Stimulated activated memory B cell treated with anti-CD40 and anti-IgM and Interleukin-4, amounts not matched to agents 10 μg/mL and 1 μg/mL and 100 μg/mL, for 72 hours (primary cell): ENCODE measurements at regions not wholly inside any gene's neighbourhood (a gene's known extent, or its start where the extent isn't known, plus 50 kb on each side); places are given as distances from the start of the nearest gene placed in this dataset.

Experiments
- ATAC-seq: fragments of 150-1000 bp; cut with Tn5 transposase; 2 replicates; pipeline ENCODE4 v1.10.0; 2021
- H3K27ac Mint-ChIP-seq: one replicate; pipeline ENCODE4 v1.8.0; 2022; ENCODE audit warnings: mild to moderate bottlenecking, mixed read lengths
- H3K27me3 Mint-ChIP-seq: one replicate; pipeline ENCODE4 v1.8.0; 2022; ENCODE audit warnings: mixed read lengths
- H3K36me3 Mint-ChIP-seq: one replicate; pipeline ENCODE4 v1.8.0; 2022; ENCODE audit warnings: mixed read lengths
- H3K4me1 Mint-ChIP-seq: one replicate; pipeline ENCODE4 v1.8.0; 2022; ENCODE audit warnings: mixed read lengths
- H3K4me3 Mint-ChIP-seq: one replicate; pipeline ENCODE4 v1.8.0; 2022; ENCODE audit warnings: mild to moderate bottlenecking, moderate library complexity, mixed read lengths
- H3K9me3 Mint-ChIP-seq: one replicate; pipeline ENCODE4 v1.8.0; 2022; ENCODE audit warnings: mixed read lengths

DNA sequence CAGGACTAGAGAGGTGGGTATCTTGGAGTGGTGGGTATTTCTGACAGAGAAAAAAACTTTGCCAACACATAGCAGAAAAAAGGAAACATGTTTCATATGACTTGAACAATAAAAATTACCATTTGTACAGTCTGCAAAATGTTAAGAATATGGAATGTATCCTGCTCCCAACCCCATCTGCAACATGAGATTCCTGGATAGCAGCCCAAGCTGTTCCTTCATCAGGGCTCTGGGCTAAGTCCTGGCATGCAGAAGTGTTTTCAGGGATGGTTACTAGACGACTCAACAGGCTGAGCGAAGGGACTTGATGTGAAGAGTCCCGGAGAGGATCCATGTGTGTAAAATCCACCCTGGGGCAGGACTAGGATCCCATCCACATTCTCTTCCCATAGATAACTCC is 121.0 kb upstream of the IRX3 start:
- Mint-ChIP-seq H3K4me1 (no peaks in the 10 kb centered on the region), H3K36me3 (no peaks in the 10 kb centered on the region), H3K27me3 (no peaks in the 10 kb centered on the region), H3K27ac (no peak overlapping the region), H3K9me3 (peaks cover 8% of the 10 kb centered on the region), H3K4me3 (no peak overlapping the region)
- ATAC-seq: no peak

DNA sequence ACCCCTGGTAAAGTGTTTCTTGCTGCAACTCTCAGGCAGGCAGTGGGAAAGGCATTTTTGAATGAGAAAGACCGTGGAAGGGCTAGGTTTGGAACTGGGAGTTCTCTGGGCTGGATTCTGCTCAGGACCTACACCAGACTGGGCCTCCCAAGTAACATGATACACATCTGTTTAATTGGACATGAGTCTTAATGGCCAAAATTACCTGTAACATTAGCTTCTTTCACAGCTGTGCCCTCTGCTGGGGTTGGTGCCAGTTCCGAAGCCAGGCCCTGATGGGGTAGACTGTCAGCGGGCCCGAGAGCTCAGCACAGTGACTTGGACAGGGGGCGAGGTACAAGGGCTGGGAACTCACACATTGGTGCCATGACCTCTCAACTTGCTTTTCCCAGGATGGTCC is 118.9 kb upstream of the IRX3 start:
- H3K9me3 Mint-ChIP-seq: peaks cover 11% of the 10 kb centered on the region
- H3K36me3 Mint-ChIP-seq: no peaks in the 10 kb centered on the region
- no peaks in the 10 kb centered on the region for H3K4me1 Mint-ChIP-seq
- no peak overlapping the region for H3K27ac Mint-ChIP-seq
- H3K27me3 Mint-ChIP-seq: no peaks in the 10 kb centered on the region
- no peak overlapping the region for H3K4me3 Mint-ChIP-seq
- no peak for ATAC-seq

DNA sequence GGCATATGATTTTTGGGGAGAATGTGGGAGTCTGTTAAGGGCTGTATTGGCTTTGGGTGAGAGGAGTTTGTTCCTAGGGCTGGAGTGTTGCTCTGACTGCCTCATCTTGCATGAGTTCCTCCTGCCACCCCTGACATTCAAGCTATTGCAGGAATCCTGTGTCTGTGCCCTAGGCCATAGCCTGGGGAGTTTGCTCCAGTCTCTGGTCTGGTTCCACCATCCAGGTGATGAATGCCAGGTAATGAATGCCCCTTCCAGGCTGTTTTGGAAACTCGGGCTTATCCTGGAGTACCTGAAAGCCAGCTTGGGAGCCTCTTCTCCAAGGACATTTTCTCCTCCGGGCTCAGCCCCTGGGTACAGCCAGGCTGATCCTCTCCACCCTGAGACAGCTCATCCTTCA is 117.0 kb upstream of the IRX3 start:
- H3K4me1 Mint-ChIP-seq: no peaks in the 10 kb centered on the region
- no peaks in the 10 kb centered on the region for H3K27me3 Mint-ChIP-seq
- H3K4me3 Mint-ChIP-seq: no peak overlapping the region
- no peak for ATAC-seq
- peaks cover 14% of the 10 kb centered on the region for H3K9me3 Mint-ChIP-seq
- H3K27ac Mint-ChIP-seq: no peak overlapping the region
- no peaks in the 10 kb centered on the region for H3K36me3 Mint-ChIP-seq

DNA sequence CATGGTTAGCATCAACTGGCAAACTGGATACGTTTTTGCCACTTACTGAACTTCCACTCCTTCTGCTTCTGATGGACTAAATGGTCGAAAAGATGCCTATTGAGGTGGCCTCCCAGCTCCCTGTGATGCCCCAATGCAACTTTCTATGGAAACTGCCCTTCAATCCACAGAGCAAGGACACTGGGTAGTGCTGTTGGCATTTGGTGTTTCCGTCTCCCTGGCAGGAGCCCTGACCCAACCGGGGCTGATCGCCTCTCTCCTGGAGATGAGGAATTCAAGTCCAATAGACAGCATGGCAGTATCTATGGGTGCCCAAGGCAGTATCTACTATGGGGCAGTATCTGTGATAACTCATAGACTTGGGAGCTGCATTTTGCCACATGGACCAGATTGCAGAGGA is 116.3 kb upstream of the IRX3 start:
- Mint-ChIP-seq H3K36me3 (no peaks in the 10 kb centered on the region), H3K4me3 (no peak overlapping the region), H3K27me3 (peaks cover 5% of the 10 kb centered on the region), H3K9me3 (peaks cover 11% of the 10 kb centered on the region), H3K4me1 (no peaks in the 10 kb centered on the region), H3K27ac (no peak overlapping the region)
- ATAC-seq: no peak

DNA sequence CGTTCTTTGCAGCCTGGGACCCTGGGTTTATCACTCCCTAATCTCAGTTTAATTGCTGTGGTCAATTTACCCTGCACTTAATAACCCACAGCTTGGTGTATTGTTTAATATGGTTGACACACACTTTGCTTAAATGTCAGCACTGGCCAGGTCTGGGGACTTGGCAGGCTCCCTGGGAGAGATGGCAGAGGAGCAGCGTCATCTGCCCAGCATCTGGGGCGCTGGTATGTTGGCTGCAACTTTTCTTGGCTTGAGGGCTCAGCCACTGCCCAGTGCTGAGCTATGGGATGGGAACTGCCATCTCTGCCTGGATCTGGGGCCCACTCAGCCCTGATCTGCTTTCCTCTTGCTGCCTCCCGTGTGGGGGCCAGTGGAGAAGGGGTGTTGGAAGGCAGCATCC is 115.7 kb upstream of the IRX3 start:
- Mint-ChIP-seq H3K36me3 (no peaks in the 10 kb centered on the region), H3K27me3 (peaks cover 11% of the 10 kb centered on the region), H3K4me1 (no peaks in the 10 kb centered on the region), H3K27ac (no peak overlapping the region), H3K4me3 (no peak overlapping the region), H3K9me3 (peaks cover 11% of the 10 kb centered on the region)
- no peak for ATAC-seq

DNA sequence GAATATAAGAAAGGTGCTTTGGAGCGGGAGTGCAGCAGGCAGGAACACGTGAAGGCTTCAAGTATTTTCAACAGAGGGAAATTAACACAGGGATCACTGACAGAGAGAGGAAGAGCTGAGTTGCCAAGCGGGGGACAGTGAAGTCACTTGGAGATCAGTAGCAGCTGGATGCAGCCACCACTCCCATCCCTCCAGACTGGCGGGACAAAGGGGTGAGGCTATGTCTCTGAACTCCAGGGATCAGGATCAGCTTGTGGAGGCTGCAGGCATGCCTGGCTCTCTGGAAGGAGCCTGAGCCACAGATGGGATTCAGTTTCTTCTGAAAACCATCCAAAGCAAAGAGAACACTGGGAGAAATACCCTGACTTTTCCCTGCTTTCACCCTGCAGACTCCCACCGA is 113.7 kb upstream of the IRX3 start:
- H3K27me3 Mint-ChIP-seq: peaks cover 20% of the 10 kb centered on the region
- no peaks in the 10 kb centered on the region for H3K4me1 Mint-ChIP-seq
- no peak overlapping the region for H3K4me3 Mint-ChIP-seq
- no peaks in the 10 kb centered on the region for H3K36me3 Mint-ChIP-seq
- H3K27ac Mint-ChIP-seq: no peak overlapping the region
- H3K9me3 Mint-ChIP-seq: peaks cover 11% of the 10 kb centered on the region
- no peak for ATAC-seq

- no peak for ATAC-seq
- Mint-ChIP-seq H3K27ac (no peak overlapping the region), H3K27me3 (peaks cover 20% of the 10 kb centered on the region)
These were observed 112.4 kb upstream of the IRX3 start for GRCh38 chr16:54398986-54399385.

DNA sequence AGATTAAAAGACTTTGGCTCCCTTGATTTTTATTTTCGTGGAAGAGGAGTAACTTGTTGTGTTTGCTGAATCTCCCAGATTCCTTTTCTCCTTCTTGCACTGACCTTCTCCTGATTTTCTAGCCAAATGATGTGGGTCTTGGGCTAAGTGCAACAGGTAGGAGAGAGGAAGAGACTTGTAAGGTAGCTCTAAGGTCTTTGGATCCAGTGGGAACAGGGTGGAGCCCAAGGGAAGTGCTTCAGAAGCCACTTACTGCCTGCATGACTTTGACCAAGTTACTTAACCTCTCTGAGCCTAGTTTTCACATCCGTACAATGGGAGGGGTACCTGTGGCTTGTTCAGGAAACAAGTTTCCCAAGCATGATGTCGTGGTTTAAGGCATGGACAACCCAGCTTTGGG is 111.3 kb upstream of the IRX3 start:
- H3K9me3 Mint-ChIP-seq: peaks cover 12% of the 10 kb centered on the region
- no peaks in the 10 kb centered on the region for H3K4me1 Mint-ChIP-seq
- no peak for ATAC-seq
- H3K4me3 Mint-ChIP-seq: no peak overlapping the region
- H3K36me3 Mint-ChIP-seq: no peaks in the 10 kb centered on the region
- no peak overlapping the region for H3K27ac Mint-ChIP-seq
- H3K27me3 Mint-ChIP-seq: peaks cover 20% of the 10 kb centered on the region

More at GRCh38 chr16:54398986-54399385, 112.4 kb upstream of the IRX3 start:
- no peaks in the 10 kb centered on the region for H3K36me3 Mint-ChIP-seq
- peaks cover 12% of the 10 kb centered on the region for H3K9me3 Mint-ChIP-seq
- no peaks in the 10 kb centered on the region for H3K4me1 Mint-ChIP-seq
- no peak overlapping the region for H3K4me3 Mint-ChIP-seq

GRCh38 chr16:54397190-54397835 is 110.7 kb upstream of the IRX3 start:
- no peak for ATAC-seq

GRCh38 chr16:54389836-54390494 is 103.4 kb upstream of the IRX3 start:
- ATAC-seq: no peak
- Mint-ChIP-seq H3K9me3 (no peaks in the 10 kb centered on the region), H3K36me3 (no peaks in the 10 kb centered on the region), H3K4me1 (no peaks in the 10 kb centered on the region), H3K27ac (no peak overlapping the region), H3K4me3 (no peak overlapping the region), H3K27me3 (no peaks in the 10 kb centered on the region)

More at GRCh38 chr16:54397190-54397835, 110.7 kb upstream of the IRX3 start:
- Mint-ChIP-seq H3K36me3 (no peaks in the 10 kb centered on the region), H3K4me3 (no peak overlapping the region), H3K27me3 (peaks cover 20% of the 10 kb centered on the region), H3K9me3 (peaks cover 12% of the 10 kb centered on the region), H3K27ac (no peak overlapping the region), H3K4me1 (no peaks in the 10 kb centered on the region)

DNA sequence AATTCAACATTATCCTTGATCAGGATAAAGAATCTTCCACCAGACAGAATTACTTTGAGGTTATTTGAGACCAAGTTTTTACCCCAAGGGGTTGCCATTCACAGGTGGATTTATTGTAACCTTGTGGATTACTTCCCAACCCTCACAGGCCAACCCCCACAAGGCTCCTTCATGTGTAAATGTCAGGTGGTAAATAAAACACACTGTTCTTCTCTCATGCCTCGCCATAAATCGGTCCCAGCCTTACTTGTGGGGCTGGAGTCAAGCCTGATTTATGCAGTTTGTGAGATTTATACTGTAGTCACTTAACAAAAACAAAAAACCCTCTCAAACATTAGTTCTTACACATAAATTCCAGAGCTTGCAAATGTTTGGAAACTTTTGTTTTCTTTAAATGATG is 98.6 kb upstream of the IRX3 start:
- H3K36me3 Mint-ChIP-seq: no peaks in the 10 kb centered on the region
- no peaks in the 10 kb centered on the region for H3K4me1 Mint-ChIP-seq
- no peaks in the 10 kb centered on the region for H3K27me3 Mint-ChIP-seq
- H3K4me3 Mint-ChIP-seq: no peak overlapping the region
- no peak for ATAC-seq
- peaks cover 16% of the 10 kb centered on the region for H3K9me3 Mint-ChIP-seq
- no peak overlapping the region for H3K27ac Mint-ChIP-seq

GRCh38 chr16:54381601-54382313 is 95.2 kb upstream of the IRX3 start:
- no peak overlapping the region for H3K4me3 Mint-ChIP-seq
- no peak for ATAC-seq
- H3K36me3 Mint-ChIP-seq: no peaks in the 10 kb centered on the region
- no peak overlapping the region for H3K27ac Mint-ChIP-seq
- H3K4me1 Mint-ChIP-seq: no peaks in the 10 kb centered on the region
- H3K9me3 Mint-ChIP-seq: peaks cover 35% of the 10 kb centered on the region
- H3K27me3 Mint-ChIP-seq: no peaks in the 10 kb centered on the region

- Mint-ChIP-seq H3K4me3 (no peak overlapping the region), H3K9me3 (peaks cover 19% of the 10 kb centered on the region), H3K27me3 (peaks cover 36% of the 10 kb centered on the region), H3K36me3 (no peaks in the 10 kb centered on the region), H3K4me1 (peaks cover 7% of the 10 kb centered on the region), H3K27ac (no peak overlapping the region)
- ATAC-seq: no peak
These were observed 88.5 kb upstream of the IRX3 start for GRCh38 chr16:54375071-54375470.

DNA sequence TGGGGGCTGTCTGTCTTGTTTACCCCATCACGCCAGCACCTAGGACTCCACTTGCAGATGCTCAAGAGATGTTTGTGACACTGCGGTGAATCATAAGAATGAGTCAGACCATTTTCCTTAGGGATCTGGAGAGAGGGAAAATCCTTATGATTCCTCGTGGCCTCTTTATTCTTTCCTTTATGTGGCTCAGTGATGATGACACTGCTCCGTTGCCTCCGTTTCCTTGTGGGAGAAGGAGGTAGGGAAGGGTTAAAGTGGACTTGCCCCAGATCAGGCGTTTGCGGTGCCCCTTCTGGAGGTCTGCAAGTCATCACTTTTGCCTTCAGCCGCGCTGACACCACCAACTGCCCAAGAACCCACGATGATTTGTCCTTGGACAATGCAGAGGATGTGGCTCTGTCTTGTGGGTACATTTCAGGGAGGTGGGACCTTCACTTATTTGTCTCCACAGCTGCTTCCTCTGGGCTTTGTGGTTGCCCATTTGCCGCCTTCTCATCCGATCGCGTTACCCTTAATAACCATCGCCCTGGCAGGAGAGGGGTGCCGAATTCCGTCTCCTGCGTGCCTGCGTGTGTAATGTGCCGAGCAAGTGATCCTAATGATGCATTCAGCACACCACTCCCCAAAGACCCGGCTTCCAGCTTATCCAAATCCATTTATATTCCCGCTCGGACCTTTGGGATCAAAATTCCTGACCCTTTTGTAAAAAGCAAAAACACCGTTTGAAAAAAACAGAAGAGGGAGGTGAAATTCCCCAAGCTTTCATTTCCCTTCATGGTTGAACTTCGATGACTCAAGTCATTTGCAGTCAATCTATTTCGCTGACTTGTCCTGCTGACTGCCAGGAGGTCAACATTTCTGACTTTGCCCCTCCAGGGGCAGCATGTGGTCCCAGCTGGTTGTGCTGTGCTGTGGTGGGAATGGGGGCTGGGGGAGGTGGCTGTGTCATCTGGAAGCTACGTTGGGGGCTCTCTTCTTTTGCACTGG is 87.2 kb upstream of the IRX3 start:
- Mint-ChIP-seq H3K27ac (no peak overlapping the region), H3K9me3 (peaks cover 10% of the 10 kb centered on the region), H3K27me3 (peaks cover 36% of the 10 kb centered on the region), H3K36me3 (no peaks in the 10 kb centered on the region), H3K4me1 (peaks cover 7% of the 10 kb centered on the region), H3K4me3 (no peak overlapping the region)
- no peak for ATAC-seq
